ENCODE measurements at regions not wholly inside any gene's neighbourhood (a gene's known extent, or its start where the extent isn't known, plus 50 kb on each side); places are given as distances from the start of the nearest gene placed in this dataset.

GRCh38 chr6:156557251-156557910, 219.8 kb upstream of the ARID1B start:
- DNase-seq (no peak), ATAC-seq (peak in 2 of 4 donors; percentile 25 to 39)
- Histone ChIP-seq H3K27ac (no peak overlapping the region), H3K4me3 (no peak overlapping the region), H3K36me3 (no peaks in the 10 kb centered on the region), H3K27me3 (no peaks in the 10 kb centered on the region), H3K4me1 (no peaks in the 10 kb centered on the region), H3K9me3 (no peaks in the 10 kb centered on the region)
- 17% methylated on average over 8 of the region's 11 CpGs for WGBS (ENCODE audit: insufficient coverage, low coverage, low lambda C conversion rate, missing lambda C conversion rate)
- intact Hi-C loops (cut with DNase I) = no loop called here
- no peak for TF ChIP-seq POLR2A (IDR thresholded peaks at IDR 0.05)
- TF ChIP-seq, protein P1, sequence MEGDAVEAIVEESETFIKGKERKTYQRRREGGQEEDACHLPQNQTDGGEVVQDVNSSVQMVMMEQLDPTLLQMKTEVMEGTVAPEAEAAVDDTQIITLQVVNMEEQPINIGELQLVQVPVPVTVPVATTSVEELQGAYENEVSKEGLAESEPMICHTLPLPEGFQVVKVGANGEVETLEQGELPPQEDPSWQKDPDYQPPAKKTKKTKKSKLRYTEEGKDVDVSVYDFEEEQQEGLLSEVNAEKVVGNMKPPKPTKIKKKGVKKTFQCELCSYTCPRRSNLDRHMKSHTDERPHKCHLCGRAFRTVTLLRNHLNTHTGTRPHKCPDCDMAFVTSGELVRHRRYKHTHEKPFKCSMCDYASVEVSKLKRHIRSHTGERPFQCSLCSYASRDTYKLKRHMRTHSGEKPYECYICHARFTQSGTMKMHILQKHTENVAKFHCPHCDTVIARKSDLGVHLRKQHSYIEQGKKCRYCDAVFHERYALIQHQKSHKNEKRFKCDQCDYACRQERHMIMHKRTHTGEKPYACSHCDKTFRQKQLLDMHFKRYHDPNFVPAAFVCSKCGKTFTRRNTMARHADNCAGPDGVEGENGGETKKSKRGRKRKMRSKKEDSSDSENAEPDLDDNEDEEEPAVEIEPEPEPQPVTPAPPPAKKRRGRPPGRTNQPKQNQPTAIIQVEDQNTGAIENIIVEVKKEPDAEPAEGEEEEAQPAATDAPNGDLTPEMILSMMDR (IDR thresholded peaks at IDR 0.05) = no peak

DNA sequence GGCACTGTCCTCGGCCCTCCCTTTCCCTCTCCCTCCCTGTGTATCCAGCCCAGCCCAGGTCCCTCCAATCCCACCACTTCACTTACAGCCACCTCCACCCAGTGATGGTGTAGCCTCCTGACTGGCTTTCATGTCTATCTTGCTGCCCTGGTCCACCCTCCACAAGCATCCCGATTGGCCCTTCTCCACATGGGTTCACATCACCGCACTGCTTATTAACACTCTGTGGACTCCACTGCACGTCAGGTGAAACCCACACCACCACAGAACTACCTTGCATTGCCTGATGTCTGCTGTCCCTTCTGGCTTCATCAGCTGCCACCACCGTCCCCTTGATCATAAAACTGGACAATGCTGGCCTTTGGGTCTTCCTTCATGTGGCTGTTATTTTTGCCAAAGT, 220.4 kb upstream of the ARID1B start:
- ATAC-seq = no peak

GRCh38 chr6:156555116-156555515, 222.1 kb upstream of the ARID1B start:
- no peak for ATAC-seq

More for the DNA sequence above, 220.4 kb upstream of the ARID1B start:
- no peaks in the 10 kb centered on the region for H3K4me1 ChIP-seq
- no peaks in the 10 kb centered on the region for H3K27me3 ChIP-seq
- H3K4me3 ChIP-seq = no peak overlapping the region
- no peak overlapping the region for H3K27ac ChIP-seq
- WGBS (ENCODE audit: insufficient coverage, low coverage, low lambda C conversion rate, missing lambda C conversion rate) = 75% methylated on average over 5 of the region's 5 CpGs
- TF ChIP-seq, protein P1 (IDR thresholded peaks at IDR 0.05) = no peak
- no peak for TF ChIP-seq POLR2A (IDR thresholded peaks at IDR 0.05)
- no peaks in the 10 kb centered on the region for H3K36me3 ChIP-seq
- H3K9me3 ChIP-seq = no peaks in the 10 kb centered on the region
- no peak for DNase-seq
- intact Hi-C loops (cut with DNase I) = no loop called here

GRCh38 chr6:156554160-156554559, 223.0 kb upstream of the ARID1B start:
- Histone ChIP-seq H3K27ac (no peak overlapping the region), H3K9me3 (no peaks in the 10 kb centered on the region), H3K36me3 (no peaks in the 10 kb centered on the region), H3K4me3 (no peak overlapping the region), H3K27me3 (no peaks in the 10 kb centered on the region), H3K4me1 (no peaks in the 10 kb centered on the region)
- intact Hi-C loops (cut with DNase I) = no loop called here
- TF ChIP-seq POLR2A (IDR thresholded peaks at IDR 0.05) = no peak
- TF ChIP-seq, protein P1 (IDR thresholded peaks at IDR 0.05) = no peak
- ATAC-seq (no peak), DNase-seq (no peak)
- WGBS (ENCODE audit: insufficient coverage, low coverage, low lambda C conversion rate, missing lambda C conversion rate) = 38% methylated on average over 4 of the region's 5 CpGs

More at GRCh38 chr6:156555116-156555515, 222.1 kb upstream of the ARID1B start:
- Histone ChIP-seq H3K4me3 (no peak overlapping the region), H3K36me3 (no peaks in the 10 kb centered on the region), H3K27ac (no peak overlapping the region), H3K27me3 (no peaks in the 10 kb centered on the region), H3K9me3 (no peaks in the 10 kb centered on the region), H3K4me1 (no peaks in the 10 kb centered on the region)
- no peak for TF ChIP-seq POLR2A (IDR thresholded peaks at IDR 0.05)
- TF ChIP-seq, protein P1 (IDR thresholded peaks at IDR 0.05) = no peak
- no peak for DNase-seq
- no CpG with 5 or more reads among the region's 2 CpGs for WGBS (ENCODE audit: insufficient coverage, low coverage, low lambda C conversion rate, missing lambda C conversion rate)
- intact Hi-C loops (cut with DNase I) = no loop called here
